H1 (cell line): ENCODE measurements at regions not wholly inside any gene's neighbourhood (a gene's known extent, or its start where the extent isn't known, plus 50 kb on each side); places are given as distances from the start of the nearest gene placed in this dataset.

ENCODE experiments used
- CHD7 ChIP-seq: fragments of 300-600 bp; sonication (generic); IDR thresholded peaks from 2 replicates; pipeline ENCODE4 v1.7.1; 2012; ENCODE audit warnings: low read length, moderate library complexity, mild to moderate bottlenecking, inconsistent platforms; ENCODE audit not compliant: insufficient replicate concordance
- EGR1 ChIP-seq: IDR thresholded peaks from 2 replicates; pipeline ENCODE4 v1.6.1; 2011; ENCODE audit warnings: low read depth, low read length, borderline replicate concordance
- EP300 ChIP-seq, 2 experiments: IDR thresholded peaks; 1 replicate in 1 of 2; 2 replicates in 1 of 2; pipeline ENCODE4 v1.6.1; 2011 to 2012; ENCODE audit warnings: low read depth in 2 of 2, low read length in 2 of 2, mild to moderate bottlenecking in 2 of 2, borderline replicate concordance in 1 of 2, inconsistent platforms in 1 of 2, moderate library complexity in 1 of 2
- GABPA ChIP-seq: IDR thresholded peaks from 2 replicates; pipeline ENCODE4 v1.6.1; 2011; ENCODE audit warnings: mild to moderate bottlenecking, low read length, moderate library complexity, borderline replicate concordance; ENCODE audit not compliant: insufficient read depth
- POLR2A ChIP-seq, 2 experiments: IDR thresholded peaks; 1 replicate in 1 of 2; 2 replicates in 1 of 2; pipeline ENCODE4 v1.6.1; 2011; ENCODE audit warnings: low read depth in 2 of 2, low read length in 2 of 2, mild to moderate bottlenecking in 2 of 2; ENCODE audit errors: control extremely low read depth in 1 of 2
- SIN3A ChIP-seq, 2 experiments: IDR thresholded peaks in 1 of 2; conservative IDR thresholded peaks in 1 of 2; 2 replicates each; pipeline ENCODE4 v1.6.1; 2011 to 2012; ENCODE audit warnings: low read length in 2 of 2, improper control_type of control experiment in 1 of 2, low read depth in 1 of 2, mild to moderate bottlenecking in 1 of 2
- SP2 ChIP-seq: IDR thresholded peaks from 2 replicates; pipeline ENCODE4 v1.6.1; 2012; ENCODE audit warnings: mild to moderate bottlenecking, low read length, inconsistent platforms
- SP4 ChIP-seq: IDR thresholded peaks from 2 replicates; pipeline ENCODE4 v1.6.1; 2012; ENCODE audit warnings: low read length, inconsistent platforms

- TF ChIP-seq CHD7 = no peak
- TF ChIP-seq EP300 (IDR thresholded peaks at IDR 0.05; ENCODE audit: borderline replicate concordance in 1 of 2, low read depth in 2 of 2, low read length in 2 of 2) = no peak
- TF ChIP-seq GABPA = no peak
- TF ChIP-seq SP4 = no peak
- TF ChIP-seq SP2 = no peak
- no peak for TF ChIP-seq POLR2A (IDR thresholded peaks at IDR 0.05; ENCODE audit: control extremely low read depth in 1 of 2, low read depth in 2 of 2, low read length in 2 of 2)
- no peak for TF ChIP-seq EGR1
- TF ChIP-seq SIN3A (conservative IDR thresholded peaks at IDR 0.05 in 1 of 2, IDR thresholded peaks at IDR 0.05 in 1 of 2; ENCODE audit: low read depth in 1 of 2, low read length in 2 of 2) = no peak
Measured at GRCh38 chr11:109794501-109794900, 298.7 kb upstream of the ZC3H12C start (continued).
